ENCODE measurements at regions not wholly inside any gene's neighbourhood (a gene's known extent, or its start where the extent isn't known, plus 50 kb on each side); places are given as distances from the start of the nearest gene placed in this dataset.

GRCh38 chrX:871626-872025 lies 241.0 kb downstream of the SHOX start:
- H3K18ac ChIP-seq (ENCODE audit: extremely low read depth, low read length): no peak overlapping the region
- H3K4ac ChIP-seq (replicated peaks; ENCODE audit: insufficient read length, low read depth, low read length): no peak overlapping the region
- no peak overlapping the region for H4K8ac ChIP-seq (ENCODE audit: extremely low read depth, insufficient read depth, low read length)
- no peak overlapping the region for H2BK120ac ChIP-seq (replicated peaks; ENCODE audit: low read depth, low read length)
- CTCF ChIA-PET (ENCODE audit: partially characterized antibody): no interaction called here
- POLR2A ChIA-PET (ENCODE audit: partially characterized antibody): no interaction called here
- H3K27ac ChIP-seq (ENCODE audit: low read depth, low read length): no peak overlapping the region
- no peaks in the 10 kb centered on the region for H3K27me3 ChIP-seq (replicated peaks in 1 of 4; ENCODE audit: control insufficient read depth in 3 of 4, extremely low read depth in 1 of 4, insufficient read depth in 3 of 4, low read length in 3 of 4)
- H3K4me3 ChIP-seq (ENCODE audit: extremely low read depth in 1 of 4, insufficient read depth in 2 of 4, low read depth in 3 of 4, low read length in 4 of 4): no peak overlapping the region
- H2BK12ac ChIP-seq (ENCODE audit: low read depth, low read length): peak overlapping the region; percentile 73; the same call in 1 of the 2 replicates
- H3K23ac ChIP-seq (ENCODE audit: insufficient read length): no peak overlapping the region
- H4K5ac ChIP-seq (ENCODE audit: insufficient read length, low read depth, low read length): no peak overlapping the region
- WGBS, 2 experiments (ENCODE audit: extremely low coverage in 1 of 2, insufficient coverage in 1 of 2, insufficient read length in 1 of 2, insufficient replicate concordance in 2 of 2, low coverage in 1 of 2, low lambda C conversion rate in 2 of 2, missing lambda C conversion rate in 1 of 2): 94% methylated on average over 10 of the region's 10 CpGs; no CpG with 5 or more reads in 1 of the 2 experiments
- H2BK5ac ChIP-seq (ENCODE audit: low read depth, low read length): peak overlapping the region; percentile 36; the same call in 1 of the 2 replicates
- peak overlapping the region; percentile 52 for H4K91ac ChIP-seq (replicated peaks; ENCODE audit: insufficient read length, low read length)
- peaks cover 0 to 5% of the 10 kb centered on the region in 2 experiments; a peak in 2 of 4 replicates for H3K9me3 ChIP-seq (ENCODE audit: insufficient read depth in 2 of 2, low read depth in 1 of 2, low read length in 1 of 2)
- H3K56ac ChIP-seq (replicated peaks; ENCODE audit: insufficient read length, low read depth, low read length): no peak overlapping the region
- H3K79me1 ChIP-seq (ENCODE audit: low read depth, low read length): 0 out of 2 replicates have a peak, but pooled peaks cover 4% of the 10 kb centered on the region
- no peak overlapping the region; the same call in 1 of the 2 replicates for H2BK20ac ChIP-seq (ENCODE audit: low read length)
- no peaks in the 10 kb centered on the region for H3K79me2 ChIP-seq (ENCODE audit: control insufficient read depth in 1 of 2, insufficient read depth in 2 of 2, low read length in 2 of 2)
- FAIRE-seq (no peak), DNase-seq (ENCODE audit: low read depth in 1 of 2, low spot score in 2 of 2) (no peak)
- peaks cover 0 to 3% (median 0%) of the 10 kb centered on the region in 4 experiments; a peak in 1 of 7 replicates for H3K4me1 ChIP-seq (replicated peaks in 1 of 4; ENCODE audit: control insufficient read depth in 3 of 4, insufficient read depth in 4 of 4, low read length in 3 of 4)
- no peak overlapping the region for H3K9ac ChIP-seq (replicated peaks in 1 of 4; ENCODE audit: extremely low read depth in 1 of 4, low read depth in 3 of 4, low read length in 3 of 4)
- TF ChIP-seq KDM1A (IDR thresholded peaks at IDR 0.05; ENCODE audit: borderline replicate concordance, low read length): no peak
- TF ChIP-seq CBX8 (IDR thresholded peaks at IDR 0.05; ENCODE audit: borderline replicate concordance, low read depth, low read length): no peak
- no peak for TF ChIP-seq TAF7 (optimal IDR thresholded peaks at IDR 0.05; ENCODE audit: borderline replicate concordance, low read depth, low read length)
- TF ChIP-seq CEBPB (IDR thresholded peaks at IDR 0.05; ENCODE audit: low read depth, low read length): no peak
- no peak for TF ChIP-seq SIX5 (IDR thresholded peaks at IDR 0.05; ENCODE audit: low read depth, low read length)
- TF ChIP-seq JUND (IDR thresholded peaks at IDR 0.05; ENCODE audit: low read length): no peak
- TF ChIP-seq BACH1 (IDR thresholded peaks at IDR 0.05; ENCODE audit: low read length): no peak
- no peak for TF ChIP-seq CHD2 (IDR thresholded peaks at IDR 0.05; ENCODE audit: low read length)
- TF ChIP-seq ASH2L (IDR thresholded peaks at IDR 0.05; ENCODE audit: low read length): no peak
- TF ChIP-seq USF2 (IDR thresholded peaks at IDR 0.05; ENCODE audit: low read length): no peak
- TF ChIP-seq JUN (IDR thresholded peaks at IDR 0.05; ENCODE audit: low read depth, low read length): no peak
- no peak for TF ChIP-seq NANOG (IDR thresholded peaks at IDR 0.05; ENCODE audit: insufficient read depth, low read depth, low read length, poor library complexity, severe bottlenecking)
- H2BK15ac ChIP-seq (ENCODE audit: low read length): no peak overlapping the region
- peaks cover 0 to 3% (median 0%) of the 10 kb centered on the region in 4 experiments; a peak in 1 of 8 replicates for H3K36me3 ChIP-seq (ENCODE audit: control insufficient read depth in 2 of 4, insufficient read depth in 4 of 4, low read length in 3 of 4)
- H3K14ac ChIP-seq (ENCODE audit: insufficient read length): no peak overlapping the region
- no peak overlapping the region; a peak in 1 of 4 replicates for H3K4me2 ChIP-seq (ENCODE audit: insufficient read depth in 1 of 2, low read depth in 2 of 2, low read length in 2 of 2)
- no peaks in the 10 kb centered on the region; the same call in 1 of the 2 replicates for H3K23me2 ChIP-seq (ENCODE audit: low read depth, low read length)
- peaks cover 0 to 5% of the 10 kb centered on the region in 2 experiments for H4K20me1 ChIP-seq (replicated peaks in 1 of 2; ENCODE audit: control insufficient read depth in 1 of 2, insufficient read depth in 2 of 2, low read length in 2 of 2)
- H2AFZ ChIP-seq (ENCODE audit: low read length): no peak overlapping the region
- peak overlapping the region; percentile 58; the same call in 1 of the 2 replicates for H2AK5ac ChIP-seq (ENCODE audit: low read depth, low read length)

Measured in H1 (cell line).